CD4-positive, alpha-beta T cell (primary cell): ENCODE measurements at regions not wholly inside any gene's neighbourhood (a gene's known extent, or its start where the extent isn't known, plus 50 kb on each side); places are given as distances from the start of the nearest gene placed in this dataset.

Experiments used
- ATAC-seq: fragments of 200-7000 bp; cut with Tn5 transposase; one replicate; pipeline ENCODE4 v1.10.0; 2022; ENCODE audit warnings: mild to moderate bottlenecking; ENCODE audit not compliant: poor library complexity
- CTCF ChIA-PET: fragments of 350-600 bp; sonication (Branson Sonifier 250); formaldehyde crosslinking; loops from one replicate; lab custom pipeline; 2021; ENCODE audit warnings: antibody characterized with exemption, inconsistent platforms; lab: Charles Lee
- POLR2A ChIA-PET: fragments of 350-600 bp; sonication (Branson Sonifier 250); formaldehyde crosslinking; loops from one replicate; lab custom pipeline; 2021; ENCODE audit warnings: antibody characterized with exemption, inconsistent platforms; lab: Charles Lee
- DNase-seq, 14 experiments: peaks; one replicate each; pipeline ENCODE4 v3.0.0-alpha.2; 2013 to 2020; ENCODE audit warnings: mixed read lengths in 2 of 14
- H3K27ac ChIP-seq, 2 donors: one replicate each; pipeline versions ENCODE4 v1.5.1 to v1.7.0; 2013; ENCODE audit warnings: low read length in 2 of 2, low read depth in 1 of 2, mild to moderate bottlenecking in 1 of 2
- H3K27me3 ChIP-seq, 2 experiments: 1 replicate in 1 of 2; 2 replicates in 1 of 2; pipeline versions ENCODE4 v1.6.1 to v1.7.0; 2013; ENCODE audit warnings: low read length in 2 of 2, control low read depth in 1 of 2, mild to moderate bottlenecking in 1 of 2, moderate library complexity in 1 of 2; ENCODE audit not compliant: insufficient read depth in 2 of 2, control insufficient read depth in 1 of 2
- H3K36me3 ChIP-seq: one replicate; pipeline ENCODE4 v1.6.1; 2013; ENCODE audit warnings: low read length, control low read depth; ENCODE audit not compliant: insufficient read depth
- H3K4me1 ChIP-seq: one replicate; pipeline ENCODE4 v1.6.1; 2013; ENCODE audit warnings: low read length, control low read depth; ENCODE audit not compliant: insufficient read depth
- H3K4me3 ChIP-seq: one replicate; pipeline ENCODE4 v1.5.1; 2013; ENCODE audit warnings: mild to moderate bottlenecking, low read length, moderate library complexity
- H3K9me3 ChIP-seq, 2 experiments: 1 replicate in 1 of 2; 2 replicates in 1 of 2; pipeline versions ENCODE4 v1.6.1 to v1.7.0; 2013; ENCODE audit warnings: low read length in 2 of 2, mild to moderate bottlenecking in 2 of 2, control low read depth in 1 of 2, moderate library complexity in 1 of 2; ENCODE audit not compliant: control insufficient read depth in 1 of 2, insufficient read depth in 1 of 2
- H3K27ac Mint-ChIP-seq: one replicate; pipeline ENCODE4 v1.8.0; 2020; ENCODE audit warnings: mixed read lengths
- H3K27me3 Mint-ChIP-seq: one replicate; pipeline ENCODE4 v1.8.0; 2021; ENCODE audit warnings: mixed read lengths
- H3K36me3 Mint-ChIP-seq: one replicate; pipeline ENCODE4 v1.8.0; 2021; ENCODE audit warnings: low read depth, mixed read lengths
- H3K4me1 Mint-ChIP-seq: one replicate; pipeline ENCODE4 v1.8.0; 2021; ENCODE audit warnings: low read depth, mixed read lengths
- H3K4me3 Mint-ChIP-seq: one replicate; pipeline ENCODE4 v1.8.0; 2020; ENCODE audit warnings: mild to moderate bottlenecking, mixed read lengths
- H3K9me3 Mint-ChIP-seq: one replicate; pipeline ENCODE4 v1.8.0; 2020; ENCODE audit warnings: mixed read lengths
- intact Hi-C, 2 experiments: fragments of 100-400 bp; cut with DNase I in 1 of 2; cut with micrococcal nuclease in 1 of 2; formaldehyde crosslinking; loops; one replicate each; pipeline versions ENCODE4 v1.15.1 to v1.9.0; 2023 to 2025; cut with DNase I, micrococcal nuclease
- TF ChIP-seq, protein P1 (sequence below): fragments of 200-600 bp; IDR thresholded peaks from one replicate; pipeline ENCODE4 v1.8.0; 2022; ENCODE audit warnings: antibody characterized with exemption, mild to moderate bottlenecking

DNA sequence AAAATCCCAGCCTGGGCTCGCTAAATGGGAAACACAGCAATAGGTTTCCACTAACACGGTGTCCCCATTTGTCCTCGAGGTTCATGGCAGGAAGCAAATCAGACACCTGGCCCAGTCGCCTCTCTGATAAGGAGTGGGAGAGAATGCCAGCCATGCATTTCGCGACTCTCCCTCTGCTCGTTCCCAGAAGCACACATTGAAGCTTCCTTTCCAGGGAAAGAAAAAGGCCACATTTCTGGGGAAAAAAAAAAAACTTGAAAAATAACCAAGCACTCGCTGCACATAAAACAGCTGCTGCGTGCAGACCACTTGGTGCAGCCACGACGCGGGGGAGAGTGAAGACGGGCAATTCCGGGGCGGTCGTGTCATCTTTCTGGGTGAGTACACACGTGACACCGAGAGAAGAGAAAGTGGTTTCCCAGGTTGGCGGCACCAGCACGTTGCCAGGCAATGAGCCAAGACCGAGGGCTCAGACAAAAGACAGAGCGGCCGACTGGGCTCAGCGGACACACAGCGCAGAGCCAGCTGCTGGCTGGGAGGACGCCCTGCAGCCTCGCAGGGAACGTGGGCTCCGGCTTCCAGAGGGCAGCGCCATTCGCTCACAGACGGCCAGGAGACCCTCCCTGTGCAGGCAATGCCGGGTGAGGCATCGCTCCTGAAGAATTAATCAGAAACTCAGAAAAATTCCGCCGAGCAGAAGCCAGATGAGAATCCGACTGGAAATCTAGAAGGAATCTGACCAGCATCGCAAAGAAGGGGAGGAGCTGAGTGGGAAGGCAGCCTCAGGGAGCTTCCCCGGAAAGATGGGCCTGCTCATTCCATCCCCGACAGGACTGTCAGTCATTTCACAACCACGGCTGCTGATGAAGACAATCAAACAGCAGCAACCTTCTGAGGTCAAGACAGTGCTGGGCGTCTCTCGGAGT is 83.2 kb upstream of the IRS2 start:
- intact Hi-C loops, result no loop called here
- H3K27ac ChIP-seq, result no peak overlapping the region
- H3K4me1 ChIP-seq, result peaks cover 10% of the 10 kb centered on the region
- DNase-seq (peak in 5 of 14 experiments; percentile 2 to 21 (median 5)), ATAC-seq (no peak)
- Mint-ChIP-seq H3K27me3 (peaks cover 49% of the 10 kb centered on the region), H3K36me3 (no peaks in the 10 kb centered on the region), H3K9me3 (no peaks in the 10 kb centered on the region), H3K27ac (no peak overlapping the region), H3K4me1 (peaks cover 4% of the 10 kb centered on the region), H3K4me3 (peak overlapping the region; percentile 47)
- H3K27me3 ChIP-seq, result peaks cover 0 to 9% of the 10 kb centered on the region in 2 experiments
- ChIA-PET POLR2A (no interaction called here), CTCF (no interaction called here)
- H3K9me3 ChIP-seq, result no peaks in the 10 kb centered on the region
- TF ChIP-seq, protein P1, sequence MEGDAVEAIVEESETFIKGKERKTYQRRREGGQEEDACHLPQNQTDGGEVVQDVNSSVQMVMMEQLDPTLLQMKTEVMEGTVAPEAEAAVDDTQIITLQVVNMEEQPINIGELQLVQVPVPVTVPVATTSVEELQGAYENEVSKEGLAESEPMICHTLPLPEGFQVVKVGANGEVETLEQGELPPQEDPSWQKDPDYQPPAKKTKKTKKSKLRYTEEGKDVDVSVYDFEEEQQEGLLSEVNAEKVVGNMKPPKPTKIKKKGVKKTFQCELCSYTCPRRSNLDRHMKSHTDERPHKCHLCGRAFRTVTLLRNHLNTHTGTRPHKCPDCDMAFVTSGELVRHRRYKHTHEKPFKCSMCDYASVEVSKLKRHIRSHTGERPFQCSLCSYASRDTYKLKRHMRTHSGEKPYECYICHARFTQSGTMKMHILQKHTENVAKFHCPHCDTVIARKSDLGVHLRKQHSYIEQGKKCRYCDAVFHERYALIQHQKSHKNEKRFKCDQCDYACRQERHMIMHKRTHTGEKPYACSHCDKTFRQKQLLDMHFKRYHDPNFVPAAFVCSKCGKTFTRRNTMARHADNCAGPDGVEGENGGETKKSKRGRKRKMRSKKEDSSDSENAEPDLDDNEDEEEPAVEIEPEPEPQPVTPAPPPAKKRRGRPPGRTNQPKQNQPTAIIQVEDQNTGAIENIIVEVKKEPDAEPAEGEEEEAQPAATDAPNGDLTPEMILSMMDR, result no peak
- H3K4me3 ChIP-seq, result peak overlapping the region; percentile 25
- no peaks in the 10 kb centered on the region for H3K36me3 ChIP-seq

- ATAC-seq (no peak), DNase-seq (no peak)
- ChIA-PET CTCF (no interaction called here), POLR2A (no interaction called here)
- no peaks in the 10 kb centered on the region for H3K36me3 ChIP-seq
- H3K27ac Mint-ChIP-seq, result no peak overlapping the region
- H3K36me3 Mint-ChIP-seq, result no peaks in the 10 kb centered on the region
- peaks cover 43% of the 10 kb centered on the region for H3K27me3 Mint-ChIP-seq
- H3K27me3 ChIP-seq, result peaks cover 0 to 9% of the 10 kb centered on the region in 2 experiments
- TF ChIP-seq, protein P1, result no peak
- intact Hi-C loops, result no loop called here
- H3K4me3 ChIP-seq, result no peak overlapping the region
- H3K4me1 Mint-ChIP-seq, result peaks cover 4% of the 10 kb centered on the region
- H3K4me3 Mint-ChIP-seq, result no peak overlapping the region
- H3K9me3 Mint-ChIP-seq, result no peaks in the 10 kb centered on the region
- no peaks in the 10 kb centered on the region for H3K9me3 ChIP-seq
- H3K4me1 ChIP-seq, result peaks cover 10% of the 10 kb centered on the region
- no peak overlapping the region for H3K27ac ChIP-seq
Observed at GRCh38 chr13:109868578-109869311, 82.4 kb upstream of the IRS2 start.

GRCh38 chr13:109867766-109868165 is 81.4 kb upstream of the IRS2 start:
- Histone ChIP-seq H3K27me3 (peaks cover 0 to 9% of the 10 kb centered on the region in 2 experiments), H3K4me3 (no peak overlapping the region), H3K36me3 (no peaks in the 10 kb centered on the region), H3K4me1 (peaks cover 10% of the 10 kb centered on the region), H3K27ac (no peak overlapping the region), H3K9me3 (no peaks in the 10 kb centered on the region)
- Mint-ChIP-seq H3K27ac (no peak overlapping the region), H3K4me1 (peaks cover 4% of the 10 kb centered on the region), H3K4me3 (no peak overlapping the region), H3K36me3 (no peaks in the 10 kb centered on the region), H3K27me3 (peaks cover 43% of the 10 kb centered on the region), H3K9me3 (no peaks in the 10 kb centered on the region)
- DNase-seq (no peak), ATAC-seq (no peak)
- intact Hi-C loops, result no loop called here
- TF ChIP-seq, protein P1, result no peak
- ChIA-PET CTCF (no interaction called here), POLR2A (no interaction called here)
